ENCODE measurements at regions not wholly inside any gene's neighbourhood (a gene's known extent, or its start where the extent isn't known, plus 50 kb on each side); places are given as distances from the start of the nearest gene placed in this dataset.

DNA sequence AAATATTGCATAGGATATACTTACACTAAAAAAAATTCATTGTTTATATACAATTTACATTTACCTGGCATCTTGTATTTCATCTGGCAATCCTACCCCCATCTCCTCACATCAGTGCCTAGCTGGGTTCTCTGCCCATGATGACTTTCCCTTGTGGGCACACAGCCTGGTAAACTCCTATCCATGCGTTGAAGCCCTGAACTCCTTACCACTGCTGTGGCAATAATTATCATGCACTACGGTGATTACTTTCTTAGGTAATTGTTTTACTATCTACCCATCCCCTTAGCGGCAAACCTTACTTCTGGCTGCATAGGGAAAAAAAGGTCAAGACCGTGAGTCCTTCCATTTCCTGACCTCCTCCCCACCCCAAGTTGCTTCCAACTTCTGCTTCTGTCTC is 63.6 kb upstream of the DAB2IP start:
- TF ChIP-seq, protein P1, sequence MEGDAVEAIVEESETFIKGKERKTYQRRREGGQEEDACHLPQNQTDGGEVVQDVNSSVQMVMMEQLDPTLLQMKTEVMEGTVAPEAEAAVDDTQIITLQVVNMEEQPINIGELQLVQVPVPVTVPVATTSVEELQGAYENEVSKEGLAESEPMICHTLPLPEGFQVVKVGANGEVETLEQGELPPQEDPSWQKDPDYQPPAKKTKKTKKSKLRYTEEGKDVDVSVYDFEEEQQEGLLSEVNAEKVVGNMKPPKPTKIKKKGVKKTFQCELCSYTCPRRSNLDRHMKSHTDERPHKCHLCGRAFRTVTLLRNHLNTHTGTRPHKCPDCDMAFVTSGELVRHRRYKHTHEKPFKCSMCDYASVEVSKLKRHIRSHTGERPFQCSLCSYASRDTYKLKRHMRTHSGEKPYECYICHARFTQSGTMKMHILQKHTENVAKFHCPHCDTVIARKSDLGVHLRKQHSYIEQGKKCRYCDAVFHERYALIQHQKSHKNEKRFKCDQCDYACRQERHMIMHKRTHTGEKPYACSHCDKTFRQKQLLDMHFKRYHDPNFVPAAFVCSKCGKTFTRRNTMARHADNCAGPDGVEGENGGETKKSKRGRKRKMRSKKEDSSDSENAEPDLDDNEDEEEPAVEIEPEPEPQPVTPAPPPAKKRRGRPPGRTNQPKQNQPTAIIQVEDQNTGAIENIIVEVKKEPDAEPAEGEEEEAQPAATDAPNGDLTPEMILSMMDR (IDR thresholded peaks at IDR 0.05; ENCODE audit: low read length) = no peak
- no peak for TF ChIP-seq EZH2 (IDR thresholded peaks at IDR 0.05; ENCODE audit: borderline replicate concordance, low read length)

All from OCI-LY1 (cell line).